ENCODE measurements at regions not wholly inside any gene's neighbourhood (a gene's known extent, or its start where the extent isn't known, plus 50 kb on each side); places are given as distances from the start of the nearest gene placed in this dataset.

- no peak overlapping the region for H3K27ac ChIP-seq (ENCODE audit: low read depth in 1 of 2, low read length in 1 of 2)
- H3K4me1 ChIP-seq (ENCODE audit: control insufficient read depth in 2 of 2, insufficient read depth in 2 of 2, low read length in 2 of 2): no peaks in the 10 kb centered on the region
- H3K27me3 ChIP-seq (ENCODE audit: control insufficient read depth in 2 of 2, insufficient read depth in 1 of 2, low read length in 1 of 2): no peaks in the 10 kb centered on the region
- no peak for DNase-seq (ENCODE audit: low read depth in 6 of 9, low spot score in 9 of 9)
- no peaks in the 10 kb centered on the region for H3K9me3 ChIP-seq (ENCODE audit: control insufficient read depth in 2 of 2, insufficient read depth in 1 of 2, low read length in 1 of 2)
- no peak overlapping the region for H3K4me3 ChIP-seq (ENCODE audit: low read length in 2 of 2)
- H3K36me3 ChIP-seq (ENCODE audit: control insufficient read depth in 2 of 2, insufficient read depth in 2 of 2, low read length in 1 of 2): no peaks in the 10 kb centered on the region
- WGBS: 50% methylated on average over 3 of the region's 3 CpGs
Measured at GRCh38 chr9:1473956-1474634, 423.9 kb downstream of the DMRT2 start.

- Histone ChIP-seq H3K36me3 (ENCODE audit: control insufficient read depth in 2 of 2, insufficient read depth in 2 of 2, low read length in 1 of 2) (no peaks in the 10 kb centered on the region), H3K9me3 (ENCODE audit: control insufficient read depth in 2 of 2, insufficient read depth in 1 of 2, low read length in 1 of 2) (no peaks in the 10 kb centered on the region), H3K27ac (ENCODE audit: low read depth in 1 of 2, low read length in 1 of 2) (no peak overlapping the region), H3K27me3 (ENCODE audit: control insufficient read depth in 2 of 2, insufficient read depth in 1 of 2, low read length in 1 of 2) (no peaks in the 10 kb centered on the region), H3K4me3 (ENCODE audit: low read length in 2 of 2) (no peak overlapping the region), H3K4me1 (ENCODE audit: control insufficient read depth in 2 of 2, insufficient read depth in 2 of 2, low read length in 2 of 2) (no peaks in the 10 kb centered on the region)
- DNase-seq (ENCODE audit: low read depth in 6 of 9, low spot score in 9 of 9): no peak
- 87% methylated on average over 1 of the region's 1 CpG for whole genome bisulfite sequencing
Measured at GRCh38 chr9:1474671-1475070, 424.5 kb downstream of the DMRT2 start.

- WGBS: 81% methylated on average over 8 of the region's 8 CpGs
- H3K27me3 ChIP-seq (ENCODE audit: control insufficient read depth in 2 of 2, insufficient read depth in 1 of 2, low read length in 1 of 2): no peaks in the 10 kb centered on the region
- no peak overlapping the region for H3K4me3 ChIP-seq (ENCODE audit: low read length in 2 of 2)
- DNase-seq (ENCODE audit: low read depth in 6 of 9, low spot score in 9 of 9): no peak
- no peaks in the 10 kb centered on the region for H3K36me3 ChIP-seq (ENCODE audit: control insufficient read depth in 2 of 2, insufficient read depth in 2 of 2, low read length in 1 of 2)
- no peaks in the 10 kb centered on the region for H3K4me1 ChIP-seq (ENCODE audit: control insufficient read depth in 2 of 2, insufficient read depth in 2 of 2, low read length in 2 of 2)
- H3K27ac ChIP-seq (ENCODE audit: low read depth in 1 of 2, low read length in 1 of 2): peak overlapping the region; percentile 10 to 67
- H3K9me3 ChIP-seq (ENCODE audit: control insufficient read depth in 2 of 2, insufficient read depth in 1 of 2, low read length in 1 of 2): no peaks in the 10 kb centered on the region
Measured at GRCh38 chr9:1490341-1491232, 440.4 kb downstream of the DMRT2 start.

DNA sequence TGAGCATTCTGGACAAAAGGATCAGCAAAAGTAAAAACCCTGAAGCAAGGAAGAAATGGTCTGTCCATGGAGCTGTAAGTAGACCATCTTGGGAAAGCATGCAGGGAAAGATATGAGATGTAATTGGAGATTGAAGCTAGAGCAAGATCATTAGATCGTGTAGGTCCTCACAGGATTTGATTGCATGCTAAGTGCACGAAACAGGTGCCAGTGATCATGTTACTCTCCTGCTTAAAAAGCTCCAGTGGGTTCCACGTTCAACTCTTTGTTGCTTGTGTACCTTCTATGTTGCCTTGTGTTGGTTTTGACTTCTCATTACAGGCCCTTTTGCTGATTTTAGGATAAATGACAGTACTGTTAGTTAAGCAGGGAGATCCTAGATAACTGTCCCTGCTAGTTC is 442.0 kb downstream of the DMRT2 start:
- no peak overlapping the region for H3K4me3 ChIP-seq (ENCODE audit: low read length in 2 of 2)
- WGBS: 86% methylated on average over 3 of the region's 3 CpGs
- no peaks in the 10 kb centered on the region for H3K9me3 ChIP-seq (ENCODE audit: control insufficient read depth in 2 of 2, insufficient read depth in 1 of 2, low read length in 1 of 2)
- no peaks in the 10 kb centered on the region for H3K27me3 ChIP-seq (ENCODE audit: control insufficient read depth in 2 of 2, insufficient read depth in 1 of 2, low read length in 1 of 2)
- DNase-seq (ENCODE audit: low read depth in 6 of 9, low spot score in 9 of 9): no peak
- H3K36me3 ChIP-seq (ENCODE audit: control insufficient read depth in 2 of 2, insufficient read depth in 2 of 2, low read length in 1 of 2): no peaks in the 10 kb centered on the region
- H3K4me1 ChIP-seq (ENCODE audit: control insufficient read depth in 2 of 2, insufficient read depth in 2 of 2, low read length in 2 of 2): no peaks in the 10 kb centered on the region
- H3K27ac ChIP-seq (ENCODE audit: low read depth in 1 of 2, low read length in 1 of 2): no peak overlapping the region

GRCh38 chr9:1495282-1496030 is 445.3 kb downstream of the DMRT2 start:
- Histone ChIP-seq H3K27ac (ENCODE audit: low read depth in 1 of 2, low read length in 1 of 2) (peak overlapping the region in 1 of 2 donors; percentile 36), H3K4me1 (ENCODE audit: control insufficient read depth in 2 of 2, insufficient read depth in 2 of 2, low read length in 2 of 2) (no peaks in the 10 kb centered on the region), H3K4me3 (ENCODE audit: low read length in 2 of 2) (no peak overlapping the region), H3K9me3 (ENCODE audit: control insufficient read depth in 2 of 2, insufficient read depth in 1 of 2, low read length in 1 of 2) (no peaks in the 10 kb centered on the region), H3K36me3 (ENCODE audit: control insufficient read depth in 2 of 2, insufficient read depth in 2 of 2, low read length in 1 of 2) (no peaks in the 10 kb centered on the region), H3K27me3 (ENCODE audit: control insufficient read depth in 2 of 2, insufficient read depth in 1 of 2, low read length in 1 of 2) (no peaks in the 10 kb centered on the region)
- peak in 1 of 9 donors; percentile 20 for DNase-seq (ENCODE audit: low read depth in 6 of 9, low spot score in 9 of 9)
- 92% methylated on average over 2 of the region's 2 CpGs for WGBS

DNA sequence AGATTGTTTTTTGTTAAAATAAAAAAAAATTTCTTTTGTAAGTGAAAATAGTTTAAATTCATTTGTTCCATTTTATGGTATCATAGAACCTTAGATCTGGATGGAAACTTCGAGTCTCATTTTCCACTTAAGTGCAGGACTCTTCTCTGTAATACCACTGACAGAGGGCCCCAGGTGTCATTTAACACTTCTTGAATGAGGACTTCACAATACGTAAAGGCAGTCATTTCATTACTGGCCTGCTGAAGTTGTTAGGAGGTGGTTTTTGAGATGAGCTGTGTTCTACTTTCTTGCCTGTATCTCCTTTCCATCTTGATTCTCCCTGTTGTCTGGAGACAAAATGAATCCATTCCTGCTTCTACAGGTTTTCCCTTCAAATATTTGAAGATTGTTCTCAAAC is 455.3 kb downstream of the DMRT2 start:
- Histone ChIP-seq H3K27me3 (ENCODE audit: control insufficient read depth in 2 of 2, insufficient read depth in 1 of 2, low read length in 1 of 2) (no peaks in the 10 kb centered on the region), H3K4me1 (ENCODE audit: control insufficient read depth in 2 of 2, insufficient read depth in 2 of 2, low read length in 2 of 2) (no peaks in the 10 kb centered on the region), H3K9me3 (ENCODE audit: control insufficient read depth in 2 of 2, insufficient read depth in 1 of 2, low read length in 1 of 2) (no peaks in the 10 kb centered on the region), H3K36me3 (ENCODE audit: control insufficient read depth in 2 of 2, insufficient read depth in 2 of 2, low read length in 1 of 2) (no peaks in the 10 kb centered on the region), H3K27ac (ENCODE audit: low read depth in 1 of 2, low read length in 1 of 2) (no peak overlapping the region), H3K4me3 (ENCODE audit: low read length in 2 of 2) (no peak overlapping the region)
- no peak for DNase-seq (ENCODE audit: low read depth in 6 of 9, low spot score in 9 of 9)
- WGBS: 60% methylated on average over 2 of the region's 2 CpGs

- H3K27ac ChIP-seq (ENCODE audit: low read depth in 1 of 2, low read length in 1 of 2): no peak overlapping the region
- WGBS: 89% methylated on average over 4 of the region's 4 CpGs
- H3K4me1 ChIP-seq (ENCODE audit: control insufficient read depth in 2 of 2, insufficient read depth in 2 of 2, low read length in 2 of 2): no peaks in the 10 kb centered on the region
- no peak for DNase-seq (ENCODE audit: low read depth in 6 of 9, low spot score in 9 of 9)
- no peaks in the 10 kb centered on the region for H3K9me3 ChIP-seq (ENCODE audit: control insufficient read depth in 2 of 2, insufficient read depth in 1 of 2, low read length in 1 of 2)
- H3K27me3 ChIP-seq (ENCODE audit: control insufficient read depth in 2 of 2, insufficient read depth in 1 of 2, low read length in 1 of 2): no peaks in the 10 kb centered on the region
- no peak overlapping the region for H3K4me3 ChIP-seq (ENCODE audit: low read length in 2 of 2)
- H3K36me3 ChIP-seq (ENCODE audit: control insufficient read depth in 2 of 2, insufficient read depth in 2 of 2, low read length in 1 of 2): no peaks in the 10 kb centered on the region
Measured at GRCh38 chr9:1510712-1511111, 460.6 kb downstream of the DMRT2 start.

DNA sequence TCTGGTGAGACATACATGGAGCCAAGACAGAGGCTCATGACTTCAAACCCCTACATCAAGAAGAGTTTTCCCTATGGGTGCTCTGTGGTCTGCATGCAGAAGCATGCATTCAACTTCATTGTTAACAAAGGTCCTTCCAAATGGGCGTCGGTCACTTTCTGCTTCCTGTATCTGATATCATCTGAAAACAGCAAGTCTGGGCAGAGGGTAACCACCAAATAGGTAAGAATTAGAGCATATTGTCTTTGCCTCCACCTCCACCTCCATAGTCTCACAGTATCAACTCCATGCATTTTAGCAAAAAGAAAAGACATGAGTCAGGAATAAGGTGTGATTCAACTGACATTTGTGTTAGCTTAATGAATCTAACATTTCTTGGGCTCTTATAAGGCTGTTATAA is 462.9 kb downstream of the DMRT2 start:
- 81% methylated on average over 2 of the region's 2 CpGs for WGBS
- no peaks in the 10 kb centered on the region for H3K27me3 ChIP-seq (ENCODE audit: control insufficient read depth in 2 of 2, insufficient read depth in 1 of 2, low read length in 1 of 2)
- H3K9me3 ChIP-seq (ENCODE audit: control insufficient read depth in 2 of 2, insufficient read depth in 1 of 2, low read length in 1 of 2): no peaks in the 10 kb centered on the region
- no peak overlapping the region for H3K27ac ChIP-seq (ENCODE audit: low read depth in 1 of 2, low read length in 1 of 2)
- DNase-seq (ENCODE audit: low read depth in 6 of 9, low spot score in 9 of 9): no peak
- H3K36me3 ChIP-seq (ENCODE audit: control insufficient read depth in 2 of 2, insufficient read depth in 2 of 2, low read length in 1 of 2): no peaks in the 10 kb centered on the region
- H3K4me1 ChIP-seq (ENCODE audit: control insufficient read depth in 2 of 2, insufficient read depth in 2 of 2, low read length in 2 of 2): no peaks in the 10 kb centered on the region
- H3K4me3 ChIP-seq (ENCODE audit: low read length in 2 of 2): no peak overlapping the region

- Histone ChIP-seq H3K4me1 (ENCODE audit: control insufficient read depth in 2 of 2, insufficient read depth in 2 of 2, low read length in 2 of 2) (no peaks in the 10 kb centered on the region), H3K27ac (ENCODE audit: low read depth in 1 of 2, low read length in 1 of 2) (no peak overlapping the region), H3K9me3 (ENCODE audit: control insufficient read depth in 2 of 2, insufficient read depth in 1 of 2, low read length in 1 of 2) (no peaks in the 10 kb centered on the region), H3K36me3 (ENCODE audit: control insufficient read depth in 2 of 2, insufficient read depth in 2 of 2, low read length in 1 of 2) (no peaks in the 10 kb centered on the region), H3K27me3 (ENCODE audit: control insufficient read depth in 2 of 2, insufficient read depth in 1 of 2, low read length in 1 of 2) (no peaks in the 10 kb centered on the region), H3K4me3 (ENCODE audit: low read length in 2 of 2) (no peak overlapping the region)
- 88% methylated on average over 3 of the region's 3 CpGs for WGBS
- no peak for DNase-seq (ENCODE audit: low read depth in 6 of 9, low spot score in 9 of 9)
Measured at GRCh38 chr9:1514250-1514649, 464.1 kb downstream of the DMRT2 start.

Data from thymus (tissue), 11 donors.